Activated naive CD4-positive, alpha-beta T cell treated with anti-CD3 and anti-CD28 coated beads, Interleukin-2, amount 50 U/mL, for 16 hours (primary cell): ENCODE measurements at regions not wholly inside any gene's neighbourhood (a gene's known extent, or its start where the extent isn't known, plus 50 kb on each side); places are given as distances from the start of the nearest gene placed in this dataset.

Source experiments
- DNase-seq: peaks from one replicate; pipeline ENCODE4 v3.0.0-alpha.2; 2020

- no peak for DNase-seq
These were observed 297.7 kb upstream of the IRX4 start for GRCh38 chr5:2180456-2180855.

- DNase-seq, result no peak
These were observed 297.1 kb upstream of the IRX4 start for GRCh38 chr5:2179861-2180260.

GRCh38 chr5:2178528-2178927 is 295.8 kb upstream of the IRX4 start:
- no peak for DNase-seq

- no peak for DNase-seq
These were observed 295.3 kb upstream of the IRX4 start for GRCh38 chr5:2178071-2178477.

- DNase-seq, result no peak
These were observed 294.5 kb upstream of the IRX4 start for GRCh38 chr5:2177244-2177643.

- no peak for DNase-seq
These were observed 293.9 kb upstream of the IRX4 start for GRCh38 chr5:2176581-2176980.

GRCh38 chr5:2175842-2176404 is 293.2 kb upstream of the IRX4 start:
- no peak for DNase-seq

GRCh38 chr5:2175041-2175440 is 292.3 kb upstream of the IRX4 start:
- DNase-seq, result no peak

GRCh38 chr5:2174538-2174937 is 291.8 kb upstream of the IRX4 start:
- no peak for DNase-seq

GRCh38 chr5:2173151-2173834 is 290.6 kb upstream of the IRX4 start:
- DNase-seq, result no peak

- DNase-seq, result no peak
These were observed 289.7 kb upstream of the IRX4 start for GRCh38 chr5:2172471-2172870.

- no peak for DNase-seq
These were observed 288.0 kb upstream of the IRX4 start for GRCh38 chr5:2170761-2171160.

- no peak for DNase-seq
These were observed 287.4 kb upstream of the IRX4 start for GRCh38 chr5:2169850-2170760.

GRCh38 chr5:2169430-2169808 is 286.7 kb upstream of the IRX4 start:
- DNase-seq, result no peak

- no peak for DNase-seq
These were observed 286.1 kb upstream of the IRX4 start for GRCh38 chr5:2168601-2169429.

GRCh38 chr5:2167671-2168070 is 284.9 kb upstream of the IRX4 start:
- DNase-seq, result no peak

- DNase-seq, result no peak
These were observed 284.3 kb upstream of the IRX4 start for GRCh38 chr5:2166979-2167377.

- DNase-seq, result no peak
These were observed 283.7 kb upstream of the IRX4 start for GRCh38 chr5:2166306-2166978.

GRCh38 chr5:2165615-2166305 is 283.0 kb upstream of the IRX4 start:
- no peak for DNase-seq

- DNase-seq, result no peak
These were observed 282.5 kb upstream of the IRX4 start for GRCh38 chr5:2165203-2165602.

GRCh38 chr5:2164586-2164985 is 281.9 kb upstream of the IRX4 start:
- DNase-seq, result no peak

GRCh38 chr5:2163940-2164490 is 281.3 kb upstream of the IRX4 start:
- no peak for DNase-seq
